Upper lobe of left lung (tissue), 6 donors: ENCODE measurements at regions not wholly inside any gene's neighbourhood (a gene's known extent, or its start where the extent isn't known, plus 50 kb on each side); places are given as distances from the start of the nearest gene placed in this dataset.

Experiments used
- ATAC-seq, 2 donors: fragments of 200-7000 bp; cut with Tn5 transposase; one replicate each; pipeline ENCODE4 v1.9.1; 2022; ENCODE audit warnings: mild to moderate bottlenecking in 2 of 2, moderate library complexity in 2 of 2; ENCODE audit not compliant: low FRiP score in 2 of 2
- DNase-seq, 2 donors: peaks; one replicate each; pipeline ENCODE4 v3.0.0-alpha.2; 2019 to 2020
- H3K27ac ChIP-seq, 4 donors: fragments of 200-600 bp; sonication (generic); one replicate each; pipeline ENCODE4 v1.5.1; 2016 to 2019
- H3K27me3 ChIP-seq, 4 donors: fragments of 200-600 bp; sonication (generic); one replicate each; pipeline ENCODE4 v1.5.1; 2017 to 2019
- H3K36me3 ChIP-seq, 4 donors: fragments of 200-600 bp; sonication (generic); one replicate each; pipeline ENCODE4 v1.5.1; 2016 to 2019
- H3K4me1 ChIP-seq, 4 donors: fragments of 200-600 bp; sonication (generic); one replicate each; pipeline ENCODE4 v1.5.1; 2018 to 2019
- H3K4me3 ChIP-seq, 4 donors: fragments of 200-600 bp; sonication (generic); one replicate each; pipeline ENCODE4 v1.5.1; 2017 to 2019; ENCODE audit warnings: mild to moderate bottlenecking in 2 of 4, moderate library complexity in 1 of 4
- H3K9me3 ChIP-seq, 4 donors: fragments of 200-600 bp; sonication (generic); one replicate each; pipeline ENCODE4 v1.5.1; 2018 to 2019
- EP300 ChIP-seq, 4 donors: sonication (generic); formaldehyde crosslinking; IDR thresholded peaks; one replicate each; pipeline ENCODE4 v1.5.1; 2017; ENCODE audit warnings: antibody characterized with exemption in 4 of 4, control low read depth in 2 of 4
- POLR2A ChIP-seq, 4 donors: fragments of 450-650 bp; IDR thresholded peaks; one replicate each; pipeline ENCODE4 v1.5.1; 2016 to 2017; ENCODE audit warnings: antibody characterized with exemption in 4 of 4, mild to moderate bottlenecking in 2 of 4
- POLR2AphosphoS5 ChIP-seq, 2 donors: sonication (generic); formaldehyde crosslinking; IDR thresholded peaks; one replicate each; pipeline ENCODE4 v1.5.1; 2017; ENCODE audit warnings: antibody characterized with exemption in 2 of 2
- WGBS, 2 donors: methylation state at CpG; one replicate each; pipeline ENCODE4 v1.1.5; 2017 to 2018; 5-methylcytosine and 5-hydroxymethylcytosine counted together
- TF ChIP-seq, protein P1 (sequence below), 6 experiments: fragments of 450-650 bp in 4 of 6; fragments of 200-600 bp in 2 of 6; sonication (generic) in 2 of 6; IDR thresholded peaks; one replicate each; pipeline ENCODE4 v1.5.1; 2016 to 2019; ENCODE audit warnings: antibody characterized with exemption in 6 of 6
- donor health status: DM: no; HTN: no; CAD: no; lungs with moderate emphysema.
- donor health status: DM: no; HTN: yes; CAD: no; lungs with severe emphysema.

DNA sequence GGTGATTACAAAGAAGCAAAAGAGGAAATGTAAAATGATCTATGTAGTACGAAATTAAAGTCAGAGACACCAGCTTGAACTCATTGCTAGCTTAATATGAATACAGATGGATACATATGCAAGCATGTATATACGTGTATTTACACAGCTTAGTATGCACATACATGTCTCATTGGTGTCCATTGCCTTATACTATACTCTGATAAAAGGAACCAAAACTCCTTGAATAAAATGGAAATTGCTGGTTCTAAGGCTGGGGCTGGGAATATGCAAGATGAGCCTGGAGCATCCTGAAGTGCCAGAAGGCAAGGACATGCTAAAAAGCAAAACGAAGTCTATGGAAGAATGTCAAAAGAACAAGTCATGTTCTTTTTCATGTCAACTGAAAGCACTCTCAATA, 1424.4 kb upstream of the SLC39A10 start:
- Histone ChIP-seq H3K27me3 (no peaks in the 10 kb centered on the region), H3K4me1 (no peaks in the 10 kb centered on the region), H3K4me3 (no peak overlapping the region), H3K27ac (no peak overlapping the region), H3K36me3 (no peaks in the 10 kb centered on the region), H3K9me3 (no peaks in the 10 kb centered on the region)
- no peak for DNase-seq
- 60 to 61% methylated on average over 3 of the region's 3 CpGs for WGBS, 2 donors
- no peak for ATAC-seq
- TF ChIP-seq POLR2A (IDR thresholded peaks at IDR 0.05) (no peak), POLR2AphosphoS5 (IDR thresholded peaks at IDR 0.05) (no peak), EP300 (IDR thresholded peaks at IDR 0.05) (no peak)
- TF ChIP-seq, protein P1, sequence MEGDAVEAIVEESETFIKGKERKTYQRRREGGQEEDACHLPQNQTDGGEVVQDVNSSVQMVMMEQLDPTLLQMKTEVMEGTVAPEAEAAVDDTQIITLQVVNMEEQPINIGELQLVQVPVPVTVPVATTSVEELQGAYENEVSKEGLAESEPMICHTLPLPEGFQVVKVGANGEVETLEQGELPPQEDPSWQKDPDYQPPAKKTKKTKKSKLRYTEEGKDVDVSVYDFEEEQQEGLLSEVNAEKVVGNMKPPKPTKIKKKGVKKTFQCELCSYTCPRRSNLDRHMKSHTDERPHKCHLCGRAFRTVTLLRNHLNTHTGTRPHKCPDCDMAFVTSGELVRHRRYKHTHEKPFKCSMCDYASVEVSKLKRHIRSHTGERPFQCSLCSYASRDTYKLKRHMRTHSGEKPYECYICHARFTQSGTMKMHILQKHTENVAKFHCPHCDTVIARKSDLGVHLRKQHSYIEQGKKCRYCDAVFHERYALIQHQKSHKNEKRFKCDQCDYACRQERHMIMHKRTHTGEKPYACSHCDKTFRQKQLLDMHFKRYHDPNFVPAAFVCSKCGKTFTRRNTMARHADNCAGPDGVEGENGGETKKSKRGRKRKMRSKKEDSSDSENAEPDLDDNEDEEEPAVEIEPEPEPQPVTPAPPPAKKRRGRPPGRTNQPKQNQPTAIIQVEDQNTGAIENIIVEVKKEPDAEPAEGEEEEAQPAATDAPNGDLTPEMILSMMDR (IDR thresholded peaks at IDR 0.05), result no peak

DNA sequence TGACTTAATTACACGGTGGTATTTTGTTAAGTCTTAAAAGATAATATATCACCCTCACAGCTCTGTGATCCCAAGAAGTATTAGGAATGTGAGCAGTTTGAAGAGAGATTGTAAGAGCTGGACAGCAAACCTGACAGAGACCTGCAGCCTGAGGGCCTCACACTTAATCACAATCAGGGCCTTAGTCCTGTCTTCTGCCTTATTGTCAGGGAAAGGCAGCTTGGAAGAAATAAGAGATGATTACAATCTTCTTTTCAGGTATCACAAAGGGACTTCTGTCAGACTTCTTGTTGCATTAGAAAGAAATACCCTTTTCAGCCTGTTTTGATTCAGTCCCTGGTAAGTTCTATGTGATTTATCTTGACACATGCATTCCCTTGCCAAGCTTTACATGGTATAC, 1433.8 kb upstream of the SLC39A10 start:
- H3K27ac ChIP-seq, result no peak overlapping the region
- no peaks in the 10 kb centered on the region for H3K4me1 ChIP-seq
- H3K4me3 ChIP-seq, result no peak overlapping the region
- WGBS, 2 donors, result 42 to 50% methylated on average over 1 of the region's 1 CpG
- TF ChIP-seq POLR2A (IDR thresholded peaks at IDR 0.05), result no peak
- TF ChIP-seq EP300 (IDR thresholded peaks at IDR 0.05), result no peak
- TF ChIP-seq POLR2AphosphoS5 (IDR thresholded peaks at IDR 0.05), result no peak
- TF ChIP-seq, protein P1 (IDR thresholded peaks at IDR 0.05), result no peak
- H3K27me3 ChIP-seq, result no peaks in the 10 kb centered on the region
- no peak for DNase-seq
- no peak for ATAC-seq
- no peaks in the 10 kb centered on the region for H3K9me3 ChIP-seq
- H3K36me3 ChIP-seq, result no peaks in the 10 kb centered on the region

DNA sequence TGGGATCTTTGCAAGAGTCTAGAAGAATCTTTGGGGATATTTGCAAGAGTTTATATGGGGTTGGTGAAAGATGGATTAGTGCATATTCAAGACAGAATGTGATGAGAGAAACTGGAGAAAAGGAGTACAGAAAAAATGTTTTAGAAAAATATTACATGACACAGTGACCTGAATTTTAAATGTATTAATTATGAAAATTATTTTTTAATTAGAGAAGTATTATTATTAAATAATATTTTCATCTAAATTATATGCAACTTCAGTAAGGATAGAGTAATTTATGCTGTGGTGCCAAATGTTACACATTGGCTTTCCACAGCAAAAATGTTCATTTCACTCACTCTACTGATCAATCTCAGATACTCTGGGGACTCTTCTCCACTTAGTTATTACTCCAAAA, 1442.8 kb upstream of the SLC39A10 start:
- no peaks in the 10 kb centered on the region for H3K4me1 ChIP-seq
- H3K9me3 ChIP-seq, result no peaks in the 10 kb centered on the region
- TF ChIP-seq EP300 (IDR thresholded peaks at IDR 0.05) (no peak), POLR2A (IDR thresholded peaks at IDR 0.05) (no peak), POLR2AphosphoS5 (IDR thresholded peaks at IDR 0.05) (no peak)
- TF ChIP-seq, protein P1 (IDR thresholded peaks at IDR 0.05), result no peak
- ATAC-seq, result no peak
- no peak overlapping the region for H3K4me3 ChIP-seq
- H3K27me3 ChIP-seq, result no peaks in the 10 kb centered on the region
- H3K36me3 ChIP-seq, result no peaks in the 10 kb centered on the region
- no peak overlapping the region for H3K27ac ChIP-seq
- DNase-seq, result no peak

DNA sequence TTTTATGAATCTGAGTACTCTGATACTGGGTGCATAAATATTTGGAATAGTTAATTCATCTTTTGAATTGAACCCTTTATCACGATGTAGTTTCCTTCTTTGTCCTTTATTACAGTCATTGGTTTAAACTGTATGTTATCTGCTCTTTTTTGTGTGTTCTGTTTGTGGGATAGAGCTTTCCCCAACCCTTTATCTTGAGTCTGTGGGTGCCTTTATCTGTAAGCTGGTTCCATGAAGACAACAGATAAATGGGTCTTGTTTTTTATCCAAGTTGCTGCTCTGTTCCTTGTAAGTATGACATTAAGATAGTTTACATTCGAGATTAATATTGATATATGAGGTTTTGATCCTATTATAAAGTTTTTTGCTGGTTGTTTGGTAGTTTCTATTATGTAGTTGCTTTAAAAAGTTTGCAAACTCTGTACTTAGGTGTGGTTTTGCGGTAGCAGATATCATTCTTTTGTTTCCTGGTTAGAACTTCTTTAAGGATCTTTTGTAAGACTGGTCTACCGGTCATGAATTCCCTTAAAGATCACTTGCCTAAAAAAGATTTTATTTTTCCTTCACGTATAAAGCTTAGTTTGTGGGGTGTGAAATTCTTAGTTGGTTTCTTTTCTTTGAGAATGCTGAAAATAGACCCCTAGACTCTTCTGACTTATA, 1451.3 kb upstream of the SLC39A10 start:
- ATAC-seq, result no peak
- 75 to 81% methylated on average over 5 of the region's 5 CpGs for WGBS, 2 donors
- no peak overlapping the region for H3K27ac ChIP-seq
- DNase-seq, result no peak
- peaks cover 0 to 4% (median 0%) of the 10 kb centered on the region in 4 donors for H3K9me3 ChIP-seq
- TF ChIP-seq, protein P1 (IDR thresholded peaks at IDR 0.05), result no peak
- TF ChIP-seq POLR2A (IDR thresholded peaks at IDR 0.05) (no peak), EP300 (IDR thresholded peaks at IDR 0.05) (no peak), POLR2AphosphoS5 (IDR thresholded peaks at IDR 0.05) (no peak)
- no peak overlapping the region for H3K4me3 ChIP-seq
- H3K36me3 ChIP-seq, result no peaks in the 10 kb centered on the region
- H3K27me3 ChIP-seq, result no peaks in the 10 kb centered on the region
- no peaks in the 10 kb centered on the region for H3K4me1 ChIP-seq

DNA sequence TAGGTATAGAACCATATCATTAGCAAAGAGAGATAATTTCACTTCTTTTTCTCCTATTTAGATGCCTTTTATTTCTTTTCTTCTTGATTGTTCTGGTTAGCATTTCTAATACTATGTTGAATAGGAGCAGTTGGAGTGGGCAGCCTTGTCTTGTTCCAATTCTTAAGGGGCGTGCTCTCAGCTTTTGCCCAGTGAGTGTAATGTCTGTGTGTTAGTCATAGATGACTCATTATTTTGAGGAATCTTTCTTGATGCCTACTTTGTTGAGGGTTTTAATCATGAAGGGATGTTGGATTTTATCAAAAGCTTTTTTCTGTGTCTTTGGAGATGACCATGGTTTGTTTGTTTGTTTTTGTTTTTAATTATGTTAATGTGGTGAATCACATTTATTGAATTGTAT, 1453.1 kb upstream of the SLC39A10 start:
- no peaks in the 10 kb centered on the region for H3K36me3 ChIP-seq
- no peaks in the 10 kb centered on the region for H3K4me1 ChIP-seq
- H3K9me3 ChIP-seq, result peaks cover 0 to 4% (median 0%) of the 10 kb centered on the region in 4 donors
- H3K27me3 ChIP-seq, result no peaks in the 10 kb centered on the region
- WGBS, 2 donors, result 62 to 78% methylated on average over 1 of the region's 1 CpG
- ATAC-seq (no peak), DNase-seq (no peak)
- no peak overlapping the region for H3K4me3 ChIP-seq
- no peak for TF ChIP-seq POLR2AphosphoS5 (IDR thresholded peaks at IDR 0.05)
- TF ChIP-seq, protein P1 (IDR thresholded peaks at IDR 0.05), result no peak
- TF ChIP-seq POLR2A (IDR thresholded peaks at IDR 0.05), result no peak
- no peak for TF ChIP-seq EP300 (IDR thresholded peaks at IDR 0.05)
- H3K27ac ChIP-seq, result no peak overlapping the region
